C4-2B (cell line): ENCODE measurements at regions not wholly inside any gene's neighbourhood (a gene's known extent, or its start where the extent isn't known, plus 50 kb on each side); places are given as distances from the start of the nearest gene placed in this dataset.

ENCODE experiments used
- CTCF ChIP-seq: fragments of 450-650 bp; conservative IDR thresholded peaks from 2 replicates; pipeline ENCODE4 v1.5.1; 2017; ENCODE audit warnings: mild to moderate bottlenecking
- ZFX ChIP-seq: fragments of 450-650 bp; IDR thresholded peaks from 2 replicates; pipeline ENCODE4 v1.6.1; 2017

GRCh38 chr2:145136702-145137101 is 616.8 kb upstream of the ZEB2 start:
- no peak for TF ChIP-seq CTCF
- no peak for TF ChIP-seq ZFX
